SU-DHL-6 (cell line): ENCODE measurements at regions not wholly inside any gene's neighbourhood (a gene's known extent, or its start where the extent isn't known, plus 50 kb on each side); places are given as distances from the start of the nearest gene placed in this dataset.
"Not testable (repeated sequence)": the region's sequence is repeated elsewhere in the genome, so short reads cannot be mapped to it uniquely, and the experiment has no call there.

Source experiments
- H2AFZ ChIP-seq: fragments of 200-600 bp; sonication (generic); 2 replicates; pipeline ENCODE4 v1.6.1; 2014; ENCODE audit warnings: low read depth, mild to moderate bottlenecking, moderate library complexity, mixed read lengths, antibody characterized with exemption, low read length; ENCODE audit not compliant: severe bottlenecking
- H3F3A ChIP-seq: fragments of 200-600 bp; shearing (Covaris generic); 2 replicates; pipeline ENCODE4 v1.6.0; 2016; ENCODE audit warnings: antibody characterized with exemption, mild to moderate bottlenecking; ENCODE audit not compliant: insufficient read depth
- H3K27ac ChIP-seq: fragments of 200-600 bp; sonication (generic); 2 replicates; pipeline ENCODE4 v1.5.1; 2016; ENCODE audit warnings: low read depth, mild to moderate bottlenecking, low read length, moderate library complexity, mixed read lengths
- H3K27me3 ChIP-seq: fragments of 200-600 bp; sonication (generic), shearing (Covaris generic); 2 replicates; pipeline ENCODE4 v1.6.0; 2014; ENCODE audit warnings: mild to moderate bottlenecking, low read length
- H3K36me3 ChIP-seq: fragments of 200-600 bp; sonication (generic); 2 replicates; pipeline ENCODE4 v1.6.1; 2014; ENCODE audit warnings: mild to moderate bottlenecking, low read length, mixed read lengths
- H3K4me2 ChIP-seq: fragments of 300-600, 200-600 bp; shearing (Covaris generic), sonication (generic); 2 replicates; pipeline ENCODE4 v1.6.0; 2014; ENCODE audit warnings: low read length, low read depth, mild to moderate bottlenecking; ENCODE audit not compliant: poor library complexity, severe bottlenecking
- H3K4me3 ChIP-seq: fragments of 200-600 bp; sonication (generic); 2 replicates; pipeline ENCODE4 v1.5.1; 2014; ENCODE audit warnings: antibody characterized with exemption, low read length, mild to moderate bottlenecking, mixed read lengths; ENCODE audit not compliant: insufficient read depth, poor library complexity, severe bottlenecking
- H3K79me2 ChIP-seq: fragments of 200-600 bp; sonication (generic); 2 replicates; pipeline ENCODE4 v1.6.1; 2014; ENCODE audit warnings: mild to moderate bottlenecking, low read length, moderate library complexity; ENCODE audit not compliant: insufficient read depth
- H3K9ac ChIP-seq: fragments of 200-600 bp; sonication (generic); 2 replicates; pipeline ENCODE4 v1.7.0; 2014; ENCODE audit warnings: mild to moderate bottlenecking, low read length
- H3K9me2 ChIP-seq: fragments of 200-600 bp; sonication (generic); replicated peaks from 2 replicates; pipeline ENCODE4 v1.6.1; 2014; ENCODE audit warnings: low read length; ENCODE audit not compliant: insufficient read depth
- H3K9me3 ChIP-seq: fragments of 200-600 bp; sonication (generic); 2 replicates; pipeline ENCODE4 v1.6.1; 2014; ENCODE audit warnings: low read length, mixed read lengths; ENCODE audit not compliant: insufficient read depth
- H4K20me1 ChIP-seq: fragments of 200-600 bp; sonication (generic); 2 replicates; pipeline ENCODE4 v1.6.1; 2014; ENCODE audit warnings: low read depth, mild to moderate bottlenecking, antibody characterized with exemption, low read length, moderate library complexity, mixed read lengths
- CTCF ChIP-seq: fragments of 200-600 bp; sonication (generic); IDR thresholded peaks from one replicate; pipeline ENCODE4 v1.5.1; 2017; ENCODE audit warnings: antibody characterized with exemption, mild to moderate bottlenecking, low read length, moderate library complexity; ENCODE audit not compliant: insufficient read depth, poor library complexity, severe bottlenecking
- EZH2phosphoT487 ChIP-seq: fragments of 200-600 bp; sonication (generic), shearing (Covaris generic); conservative IDR thresholded peaks from 2 replicates; pipeline ENCODE4 v1.6.1; 2018; ENCODE audit warnings: mild to moderate bottlenecking, antibody characterized with exemption, low read length, moderate library complexity, mixed read lengths

GRCh38 chr10:78218798-78219490 is 185.3 kb downstream of the RPS24 start:
- H3K9me2 ChIP-seq = no peaks in the 10 kb centered on the region
- no peak overlapping the region for H3K9ac ChIP-seq
- no peaks in the 10 kb centered on the region for H3K36me3 ChIP-seq
- TF ChIP-seq CTCF (no peak), EZH2phosphoT487 (no peak)
- H3K27me3 ChIP-seq = no peaks in the 10 kb centered on the region
- H3K79me2 ChIP-seq = no peaks in the 10 kb centered on the region
- no peak overlapping the region for H2AFZ ChIP-seq
- no peaks in the 10 kb centered on the region for H3K9me3 ChIP-seq
- no peak overlapping the region for H3K4me2 ChIP-seq
- H3K27ac ChIP-seq = no peak overlapping the region
- H3F3A ChIP-seq = no peaks in the 10 kb centered on the region
- no peaks in the 10 kb centered on the region for H4K20me1 ChIP-seq
- no peak overlapping the region for H3K4me3 ChIP-seq

DNA sequence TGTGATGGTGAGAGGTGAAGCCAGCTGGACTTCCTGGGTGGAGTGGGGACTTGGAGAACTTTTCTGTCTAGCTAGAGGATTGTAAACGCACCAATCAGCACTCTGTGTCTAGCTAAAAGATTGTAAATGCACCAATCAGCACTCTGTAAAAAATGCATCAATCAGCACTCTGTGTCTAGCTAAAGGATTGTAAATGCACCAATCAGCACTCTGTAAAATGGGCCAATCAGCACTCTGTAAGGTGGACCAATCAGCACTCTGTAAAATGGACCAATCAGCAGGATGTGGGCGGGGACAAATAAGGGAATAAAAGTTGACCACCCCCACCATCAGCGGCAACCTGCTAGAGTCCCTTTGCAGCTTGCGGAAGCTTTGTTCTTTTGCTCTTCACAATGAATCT is 185.9 kb downstream of the RPS24 start:
- not testable (repeated sequence) for H3K79me2 ChIP-seq, H3K9me2 ChIP-seq, H3K9me3 ChIP-seq, H3K4me3 ChIP-seq, H3K9ac ChIP-seq, H3K27ac ChIP-seq, H3F3A ChIP-seq, H2AFZ ChIP-seq, H3K27me3 ChIP-seq, H3K4me2 ChIP-seq, H3K36me3 ChIP-seq, H4K20me1 ChIP-seq

DNA sequence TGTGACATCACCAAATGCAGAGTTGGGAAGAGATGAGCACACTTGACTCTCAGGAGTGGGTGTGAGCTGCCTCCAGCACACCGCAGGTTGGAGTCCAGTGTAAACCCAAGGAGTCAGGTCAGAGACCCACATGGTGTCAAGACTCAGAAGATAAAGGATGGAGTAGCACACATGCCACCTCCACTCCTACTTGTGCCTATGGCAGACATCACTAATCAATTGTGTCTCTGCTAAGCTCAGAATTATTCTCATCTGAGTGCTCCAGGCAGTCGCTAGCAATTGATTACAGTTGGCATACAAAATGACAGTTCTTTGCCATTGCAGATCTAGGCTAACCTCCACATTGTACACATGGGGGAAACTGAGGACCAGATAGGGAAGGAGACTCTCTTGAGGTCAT is 187.1 kb downstream of the RPS24 start:
- no peak overlapping the region for H3K4me3 ChIP-seq
- no peak overlapping the region for H3K27ac ChIP-seq
- no peak overlapping the region for H2AFZ ChIP-seq
- H3K79me2 ChIP-seq = no peaks in the 10 kb centered on the region
- H3K4me2 ChIP-seq = no peak overlapping the region
- no peaks in the 10 kb centered on the region for H3K36me3 ChIP-seq
- H3K9me3 ChIP-seq = no peaks in the 10 kb centered on the region
- no peaks in the 10 kb centered on the region for H3F3A ChIP-seq
- H3K27me3 ChIP-seq = no peaks in the 10 kb centered on the region
- H3K9ac ChIP-seq = no peak overlapping the region
- TF ChIP-seq EZH2phosphoT487 (no peak), CTCF (no peak)
- no peaks in the 10 kb centered on the region for H4K20me1 ChIP-seq
- H3K9me2 ChIP-seq = no peaks in the 10 kb centered on the region

DNA sequence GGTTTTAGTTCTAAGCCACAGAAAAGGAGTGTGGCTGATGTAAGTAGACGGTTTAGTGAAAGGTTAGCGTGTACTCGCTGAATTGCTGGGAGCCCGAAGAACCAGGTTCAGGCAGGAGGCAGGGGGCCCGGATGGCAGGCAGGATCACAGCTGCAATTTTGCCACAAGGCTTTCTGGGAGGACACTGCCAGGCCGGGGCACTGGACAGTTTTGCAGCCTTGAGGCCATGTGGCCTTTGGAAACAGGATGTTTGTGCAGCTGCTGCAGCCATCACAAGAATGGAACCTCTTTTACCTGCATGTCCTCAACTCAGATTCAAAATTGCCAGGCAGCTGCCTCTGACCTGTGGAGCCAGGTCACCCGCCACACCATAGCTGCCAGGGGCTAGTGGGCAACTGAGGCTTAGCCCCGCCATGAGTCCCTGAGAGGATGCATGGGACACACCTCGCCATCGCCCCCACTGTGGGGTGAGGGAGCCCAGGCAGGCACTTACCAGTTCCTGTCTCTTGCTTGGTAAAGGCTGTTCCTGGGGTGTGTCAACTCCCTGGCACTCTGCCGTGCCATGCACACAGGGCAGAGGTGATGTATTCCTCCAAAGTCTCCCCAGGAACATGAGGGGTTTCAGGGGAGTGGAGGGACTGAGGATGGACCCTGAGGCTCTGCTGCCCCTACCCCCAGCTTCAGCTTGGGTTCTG is 188.6 kb downstream of the RPS24 start:
- no peak overlapping the region for H3K9ac ChIP-seq
- no peaks in the 10 kb centered on the region for H3K36me3 ChIP-seq
- no peaks in the 10 kb centered on the region for H3F3A ChIP-seq
- no peaks in the 10 kb centered on the region for H4K20me1 ChIP-seq
- H3K4me2 ChIP-seq = no peak overlapping the region
- H3K27me3 ChIP-seq = no peaks in the 10 kb centered on the region
- no peak overlapping the region for H2AFZ ChIP-seq
- no peak overlapping the region for H3K4me3 ChIP-seq
- no peaks in the 10 kb centered on the region for H3K79me2 ChIP-seq
- no peak overlapping the region for H3K27ac ChIP-seq
- TF ChIP-seq CTCF = no peak
- TF ChIP-seq EZH2phosphoT487 = no peak
- no peaks in the 10 kb centered on the region for H3K9me3 ChIP-seq
- no peaks in the 10 kb centered on the region for H3K9me2 ChIP-seq
